ENCODE measurements at regions not wholly inside any gene's neighbourhood (a gene's known extent, or its start where the extent isn't known, plus 50 kb on each side); places are given as distances from the start of the nearest gene placed in this dataset.

DNA sequence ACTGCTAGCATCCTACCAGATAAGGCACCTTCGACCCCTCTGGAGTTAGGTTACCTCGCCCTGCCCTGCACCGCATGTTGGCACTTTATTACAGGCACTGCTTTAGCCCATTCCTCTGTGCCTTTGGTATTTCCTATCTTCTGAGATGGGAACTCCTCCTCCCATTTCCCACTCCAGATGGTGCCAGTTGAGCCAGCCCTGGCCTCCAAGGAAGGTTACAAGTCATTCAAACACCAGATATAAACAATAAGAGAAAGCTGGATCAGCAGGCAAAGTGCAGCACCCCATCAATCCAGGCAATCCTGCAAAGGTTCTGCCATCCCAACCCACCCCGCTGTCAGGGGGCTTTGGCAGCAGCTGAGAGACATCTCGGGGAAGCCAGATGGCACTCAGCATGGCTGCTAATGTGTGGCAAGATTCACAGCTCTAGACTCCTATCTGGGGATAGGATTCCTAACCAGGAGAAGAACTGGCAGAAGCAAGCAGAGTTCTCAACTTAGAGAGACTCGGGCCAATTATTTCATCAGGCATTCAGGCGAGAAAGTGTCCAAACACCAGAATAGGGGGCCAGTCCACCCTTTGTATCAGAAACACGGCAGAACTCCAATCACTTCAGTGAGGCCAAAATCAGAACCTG lies 113.0 kb downstream of the COPRS start:
- Histone ChIP-seq H3K4me1 (ENCODE audit: insufficient read depth) (peaks cover 25% of the 10 kb centered on the region), H2AFZ (no peak overlapping the region), H3K9me3 (ENCODE audit: low read depth) (no peaks in the 10 kb centered on the region), H3K4me3 (no peak overlapping the region), H3K4me2 (no peak overlapping the region), H4K20me1 (ENCODE audit: insufficient read depth, poor library complexity, severe bottlenecking) (no peaks in the 10 kb centered on the region), H3K79me2 (no peaks in the 10 kb centered on the region), H3K36me3 (replicated peaks; ENCODE audit: insufficient read depth, low read depth) (no peaks in the 10 kb centered on the region), H3K9me2 (replicated peaks; ENCODE audit: insufficient read depth) (no peaks in the 10 kb centered on the region), H3K27ac (no peak overlapping the region), H3K27me3 (no peaks in the 10 kb centered on the region)
- TF ChIP-seq EZH2 (IDR thresholded peaks at IDR 0.05; ENCODE audit: borderline replicate concordance) (no peak), CTCF (IDR thresholded peaks at IDR 0.05; ENCODE audit: poor library complexity) (no peak), EZH2phosphoT487 (IDR thresholded peaks at IDR 0.05; ENCODE audit: low read depth, severe bottlenecking, unreplicated experiment) (no peak)
- no peak for DNase-seq (ENCODE audit: low spot score)
- WGBS (ENCODE audit: low lambda C conversion rate, missing lambda C conversion rate) = 80% methylated on average over 8 of the region's 8 CpGs

DNA sequence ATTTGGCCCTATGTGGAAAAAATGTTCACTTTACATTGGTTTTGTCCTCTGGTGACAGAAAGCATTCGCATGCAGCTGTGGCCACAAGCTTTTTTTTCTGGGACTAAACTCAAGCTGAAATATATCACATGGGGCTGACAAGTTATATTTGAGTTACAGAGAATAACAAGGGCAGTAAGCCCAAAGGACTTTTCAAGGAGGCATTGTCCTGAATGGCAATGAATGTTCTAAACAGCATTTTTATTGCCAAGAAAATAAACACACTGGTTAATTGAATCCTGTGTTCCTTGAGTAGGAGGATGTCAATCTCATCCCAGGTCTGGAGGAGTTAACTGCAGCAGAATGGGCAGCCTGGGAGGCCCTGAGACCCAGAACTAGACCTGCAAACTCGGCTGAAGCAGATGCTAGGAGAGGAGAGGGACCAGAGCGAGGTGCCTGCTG lies 114.5 kb downstream of the COPRS start:
- H2AFZ ChIP-seq = no peak overlapping the region
- H3K4me3 ChIP-seq = no peak overlapping the region
- H3K4me1 ChIP-seq (ENCODE audit: insufficient read depth) = peaks cover 29% of the 10 kb centered on the region
- 42% methylated on average over 3 of the region's 3 CpGs for whole genome bisulfite sequencing (ENCODE audit: low lambda C conversion rate, missing lambda C conversion rate)
- H3K27me3 ChIP-seq = no peaks in the 10 kb centered on the region
- H3K27ac ChIP-seq = peak overlapping the region; percentile 49
- no peak for TF ChIP-seq EZH2 (IDR thresholded peaks at IDR 0.05; ENCODE audit: borderline replicate concordance)
- no peak for TF ChIP-seq CTCF (IDR thresholded peaks at IDR 0.05; ENCODE audit: poor library complexity)
- no peaks in the 10 kb centered on the region for H3K9me3 ChIP-seq (ENCODE audit: low read depth)
- no peak for DNase-seq (ENCODE audit: low spot score)
- H4K20me1 ChIP-seq (ENCODE audit: insufficient read depth, poor library complexity, severe bottlenecking) = no peaks in the 10 kb centered on the region
- peak overlapping the region; percentile 19 for H3K4me2 ChIP-seq
- H3K79me2 ChIP-seq = no peaks in the 10 kb centered on the region
- no peaks in the 10 kb centered on the region for H3K9me2 ChIP-seq (replicated peaks; ENCODE audit: insufficient read depth)
- H3K36me3 ChIP-seq (replicated peaks; ENCODE audit: insufficient read depth, low read depth) = no peaks in the 10 kb centered on the region

- peak; percentile 21 for DNase-seq (ENCODE audit: low spot score)
- Histone ChIP-seq H3K79me2 (no peaks in the 10 kb centered on the region), H3K4me3 (no peak overlapping the region), H3K4me2 (peak overlapping the region; percentile 19), H3K27me3 (no peaks in the 10 kb centered on the region), H3K4me1 (ENCODE audit: insufficient read depth) (peaks cover 26% of the 10 kb centered on the region), H2AFZ (no peak overlapping the region), H3K9me3 (ENCODE audit: low read depth) (no peaks in the 10 kb centered on the region), H3K27ac (peak overlapping the region; percentile 49), H3K9me2 (replicated peaks; ENCODE audit: insufficient read depth) (no peaks in the 10 kb centered on the region), H3K36me3 (replicated peaks; ENCODE audit: insufficient read depth, low read depth) (no peaks in the 10 kb centered on the region), H4K20me1 (ENCODE audit: insufficient read depth, poor library complexity, severe bottlenecking) (no peaks in the 10 kb centered on the region)
- TF ChIP-seq EZH2 (IDR thresholded peaks at IDR 0.05; ENCODE audit: borderline replicate concordance) (no peak), EZH2phosphoT487 (IDR thresholded peaks at IDR 0.05; ENCODE audit: low read depth, severe bottlenecking, unreplicated experiment) (no peak), CTCF (IDR thresholded peaks at IDR 0.05; ENCODE audit: poor library complexity) (no peak)
- WGBS (ENCODE audit: low lambda C conversion rate, missing lambda C conversion rate) = 46% methylated on average over 2 of the region's 2 CpGs
These were observed 115.2 kb downstream of the COPRS start for GRCh38 chr17:31743797-31744196.

Measured in hepatocyte (in vitro differentiated cells).